Dermis blood vessel endothelial cell (primary cell): ENCODE measurements at regions not wholly inside any gene's neighbourhood (a gene's known extent, or its start where the extent isn't known, plus 50 kb on each side); places are given as distances from the start of the nearest gene placed in this dataset.
A peak's percentile ranks its signal among the peaks of the same experiment; 100 is the strongest.
"Not testable (repeated sequence)": the region's sequence is repeated elsewhere in the genome, so short reads cannot be mapped to it uniquely, and the experiment has no call there.

Source experiments
- DNase-seq: peaks from one replicate; pipeline ENCODE4 v3.0.0; 2010

- no peak for DNase-seq
Observed at GRCh38 chr2:234406085-234406484, 90.8 kb downstream of the ARL4C start.

GRCh38 chr2:234405462-234405861 is 91.4 kb downstream of the ARL4C start:
- no peak for DNase-seq

- peak; percentile 78 for DNase-seq
Observed at GRCh38 chr2:234404957-234405356, 91.9 kb downstream of the ARL4C start.

- no peak for DNase-seq
Observed at GRCh38 chr2:234403751-234404150, 93.1 kb downstream of the ARL4C start.

GRCh38 chr2:234403074-234403473 is 93.8 kb downstream of the ARL4C start:
- DNase-seq, result no peak

GRCh38 chr2:234401426-234401825 is 95.5 kb downstream of the ARL4C start:
- DNase-seq, result no peak

- no peak for DNase-seq
Observed at GRCh38 chr2:234399451-234400246, 97.2 kb downstream of the ARL4C start.

GRCh38 chr2:234398531-234398930 is 98.3 kb downstream of the ARL4C start:
- no peak for DNase-seq

GRCh38 chr2:234395891-234396420 is 100.9 kb downstream of the ARL4C start:
- no peak for DNase-seq

- DNase-seq, result no peak
Observed at GRCh38 chr2:234394450-234394849, 102.4 kb downstream of the ARL4C start.

GRCh38 chr2:234393354-234393753 is 103.5 kb downstream of the ARL4C start:
- no peak for DNase-seq

GRCh38 chr2:234392041-234392615 is 104.8 kb downstream of the ARL4C start:
- no peak for DNase-seq

GRCh38 chr2:234391625-234392024 is 105.3 kb downstream of the ARL4C start:
- DNase-seq, result no peak

GRCh38 chr2:234389661-234390060 is 107.2 kb downstream of the ARL4C start:
- not testable (repeated sequence) for DNase-seq

GRCh38 chr2:234388591-234388990 is 108.3 kb downstream of the ARL4C start:
- no peak for DNase-seq

- no peak for DNase-seq
Observed at GRCh38 chr2:234386971-234387370, 109.9 kb downstream of the ARL4C start.

GRCh38 chr2:234382131-234382530 is 114.8 kb downstream of the ARL4C start:
- DNase-seq, result no peak

GRCh38 chr2:234378958-234379357 is 117.9 kb downstream of the ARL4C start:
- not testable (repeated sequence) for DNase-seq

- DNase-seq, result no peak
Observed at GRCh38 chr2:234378440-234378839, 118.4 kb downstream of the ARL4C start.

- DNase-seq, result no peak
Observed at GRCh38 chr2:234377761-234378391, 119.0 kb downstream of the ARL4C start.

- no peak for DNase-seq
Observed at GRCh38 chr2:234376229-234376628, 120.7 kb downstream of the ARL4C start.

- DNase-seq, result no peak
Observed at GRCh38 chr2:234375176-234375880, 121.6 kb downstream of the ARL4C start.

- no peak for DNase-seq
Observed at GRCh38 chr2:234374736-234375135, 122.1 kb downstream of the ARL4C start.
